RPMI7951 (cell line): ENCODE measurements at regions not wholly inside any gene's neighbourhood (a gene's known extent, or its start where the extent isn't known, plus 50 kb on each side); places are given as distances from the start of the nearest gene placed in this dataset.

ENCODE experiments used
- DNase-seq: peaks from one replicate; pipeline ENCODE4 v3.0.0-alpha.2; 2012; ENCODE audit warnings: low read depth

GRCh38 chr13:105063676-105064075 is 1471.8 kb downstream of the EFNB2 start:
- no peak for DNase-seq

DNA sequence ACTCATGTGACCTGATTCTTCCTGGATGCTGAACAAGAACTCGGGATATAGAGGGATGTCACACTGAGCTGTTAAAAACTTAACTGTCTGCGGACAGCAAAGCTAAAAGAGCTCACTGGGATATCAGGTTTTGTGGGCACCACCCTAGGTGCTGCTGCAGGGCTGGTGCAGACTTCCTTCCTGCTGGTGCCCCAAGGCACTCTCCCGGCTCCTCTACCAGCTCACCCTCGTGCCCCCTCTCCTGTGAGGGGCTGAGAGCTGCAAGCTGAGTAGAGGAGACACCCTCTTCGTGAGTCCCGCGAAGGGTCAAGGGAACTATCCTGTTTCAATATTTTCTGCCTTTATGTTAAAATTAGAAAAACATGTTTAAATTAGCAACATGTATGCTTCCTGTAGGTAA is 1475.7 kb downstream of the EFNB2 start:
- no peak for DNase-seq

DNA sequence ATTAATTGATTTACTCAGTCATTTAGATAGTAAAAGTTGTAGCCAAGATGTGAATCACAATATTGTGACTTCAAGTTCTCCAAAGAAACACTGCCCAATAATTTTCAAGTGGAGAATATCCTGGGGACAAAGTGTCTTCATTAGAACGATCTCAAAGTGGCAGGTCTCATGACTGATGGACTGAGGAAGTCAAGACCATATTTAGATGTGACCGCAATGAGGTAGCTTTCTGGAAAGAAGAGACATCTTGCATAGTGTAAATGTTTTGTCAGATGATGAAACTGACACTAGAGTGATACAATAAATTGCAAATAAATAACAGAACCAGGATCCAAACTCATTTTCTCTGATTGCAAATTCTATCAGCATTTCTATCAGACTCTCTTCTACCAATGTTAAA is 1476.9 kb downstream of the EFNB2 start:
- no peak for DNase-seq

- DNase-seq = no peak
These were observed 1482.8 kb downstream of the EFNB2 start for GRCh38 chr13:105052711-105053110.

GRCh38 chr13:105050686-105051085 is 1484.8 kb downstream of the EFNB2 start:
- DNase-seq = no peak

DNA sequence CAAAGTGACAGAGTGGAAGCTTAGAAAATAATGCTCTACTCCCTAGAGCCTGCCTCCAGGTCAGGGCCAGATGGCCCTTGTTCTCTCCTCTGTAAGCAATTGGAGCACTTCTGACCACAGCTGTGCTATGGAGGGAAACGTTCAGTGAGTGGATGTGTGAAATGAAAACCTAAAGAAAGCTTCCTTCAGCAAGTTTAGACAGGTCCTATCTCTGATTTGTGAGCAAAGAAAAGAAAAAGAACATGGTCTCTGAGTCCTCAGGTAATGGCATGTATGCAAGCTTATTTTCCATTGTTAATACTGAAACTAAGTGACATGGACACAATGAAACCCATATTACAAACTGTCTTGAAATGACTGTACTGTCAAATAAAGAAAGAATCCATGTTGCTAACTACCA is 1486.8 kb downstream of the EFNB2 start:
- no peak for DNase-seq

- no peak for DNase-seq
These were observed 1487.7 kb downstream of the EFNB2 start for GRCh38 chr13:105047676-105048295.

- DNase-seq = no peak
These were observed 1498.4 kb downstream of the EFNB2 start for GRCh38 chr13:105037110-105037509.

DNA sequence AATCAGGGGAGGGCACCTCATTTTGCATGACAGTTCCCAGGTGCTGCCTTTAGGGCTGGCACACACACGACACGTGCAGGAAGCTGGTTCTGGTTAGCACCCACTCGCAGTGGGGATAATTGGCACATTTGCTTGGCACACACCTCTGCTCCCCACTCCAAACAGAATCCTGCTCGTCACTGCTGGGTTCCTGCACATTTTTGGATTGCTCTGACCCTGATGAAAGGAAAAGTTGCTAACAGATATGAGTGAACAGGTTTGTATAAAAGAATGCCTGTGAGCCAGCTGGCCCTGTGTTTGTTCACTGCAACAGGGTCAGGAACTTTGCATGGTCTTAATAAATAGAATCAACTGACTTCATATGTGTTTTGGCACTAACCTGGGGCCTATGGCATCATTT is 1500.4 kb downstream of the EFNB2 start:
- no peak for DNase-seq

- no peak for DNase-seq
These were observed 1501.5 kb downstream of the EFNB2 start for GRCh38 chr13:105033999-105034398.

GRCh38 chr13:105031306-105031705 is 1504.2 kb downstream of the EFNB2 start:
- no peak for DNase-seq

GRCh38 chr13:105030851-105031250 is 1504.6 kb downstream of the EFNB2 start:
- no peak for DNase-seq

DNA sequence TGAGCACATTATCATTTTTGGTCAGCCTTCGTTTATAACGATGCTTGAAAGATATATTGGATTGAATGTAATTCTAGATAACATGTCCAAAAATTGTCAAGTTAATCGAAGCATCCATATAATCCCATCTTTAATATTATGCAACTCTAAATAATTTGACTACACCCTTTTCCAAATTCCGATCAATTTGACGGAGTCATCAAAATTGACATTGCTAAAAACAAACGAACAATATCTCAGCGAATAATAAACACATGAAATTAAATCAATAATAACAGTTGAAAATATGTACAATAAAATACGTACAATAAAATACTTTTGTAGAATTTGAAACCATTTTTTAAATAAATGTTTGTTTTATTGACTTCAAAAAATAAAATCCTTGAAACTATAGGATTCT is 1516.4 kb downstream of the EFNB2 start:
- DNase-seq = no peak

GRCh38 chr13:105016266-105016665 is 1519.2 kb downstream of the EFNB2 start:
- no peak for DNase-seq

GRCh38 chr13:105008604-105009003 is 1526.9 kb downstream of the EFNB2 start:
- no peak for DNase-seq

DNA sequence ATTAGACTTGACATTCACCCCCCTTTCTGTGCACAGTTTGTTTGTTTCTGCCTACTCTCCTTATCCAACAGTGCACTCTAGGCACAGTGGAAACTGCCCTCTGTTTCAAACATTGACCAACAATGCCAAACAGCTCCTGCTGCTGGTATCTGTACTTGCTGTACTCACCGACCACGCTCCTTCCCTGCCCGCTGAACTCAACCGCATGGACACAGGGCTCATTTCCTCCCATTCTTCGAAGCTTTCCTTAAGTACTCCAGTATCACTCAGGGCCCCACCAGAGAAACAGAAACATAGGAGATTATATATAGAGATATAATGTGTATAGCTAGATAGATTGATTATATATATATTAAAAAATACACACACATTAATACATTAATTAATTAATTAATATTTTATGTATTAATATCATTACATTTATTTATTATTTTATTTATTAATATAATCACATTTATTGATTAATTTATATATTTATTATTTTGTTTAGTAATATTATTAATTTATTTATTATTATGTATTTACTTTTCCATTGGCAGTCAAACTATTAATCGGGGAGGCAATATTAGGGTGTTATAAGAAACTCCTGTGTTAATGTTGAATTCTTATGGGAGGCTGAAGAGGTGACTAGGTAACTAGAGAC is 1528.2 kb downstream of the EFNB2 start:
- no peak for DNase-seq

DNA sequence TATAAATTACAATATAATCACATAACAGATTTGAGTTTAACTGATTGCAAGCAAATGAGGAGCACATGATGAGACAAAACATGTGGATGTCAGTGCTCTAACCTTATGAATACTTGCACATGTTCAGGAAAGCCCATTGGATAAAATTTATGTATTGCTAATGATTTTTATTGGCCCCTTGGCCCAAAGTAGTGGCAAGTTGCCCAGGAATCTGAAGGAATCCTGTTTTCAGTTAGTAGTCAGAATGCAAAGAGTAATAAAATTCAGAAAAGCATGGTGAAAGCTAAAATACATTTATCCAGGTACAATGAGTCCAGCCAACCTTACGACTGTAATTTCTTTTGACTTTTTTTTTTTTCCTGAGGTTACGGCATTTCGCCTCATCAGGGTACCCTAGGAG is 1539.4 kb downstream of the EFNB2 start:
- DNase-seq = no peak

- no peak for DNase-seq
These were observed 1541.8 kb downstream of the EFNB2 start for GRCh38 chr13:104993708-104994107.

- no peak for DNase-seq
These were observed 1547.8 kb downstream of the EFNB2 start for GRCh38 chr13:104987621-104988020.

DNA sequence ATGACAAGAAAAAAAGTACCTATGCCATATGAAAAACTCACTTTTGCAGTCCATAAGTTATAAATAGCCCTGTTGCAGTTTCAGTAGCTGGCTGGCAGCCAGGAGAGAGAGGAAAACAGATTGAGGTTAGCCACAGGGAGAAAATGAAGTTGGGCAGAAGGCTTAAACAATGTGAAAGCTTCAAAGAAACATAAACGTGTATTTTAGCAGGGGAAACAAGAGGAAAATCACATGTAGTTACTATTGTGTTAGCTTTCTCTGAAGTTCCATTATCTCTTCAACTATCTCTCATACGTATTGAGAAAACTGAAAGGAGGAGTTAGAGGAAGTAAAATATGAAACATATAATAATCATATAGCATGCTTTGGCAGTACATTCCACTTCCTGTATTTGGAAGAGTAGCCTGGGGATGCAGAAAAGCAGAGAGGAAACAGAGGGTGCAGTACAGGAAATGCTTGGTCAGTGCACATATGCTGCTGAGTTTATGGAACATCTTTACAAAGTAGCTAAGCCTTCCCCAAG is 1551.1 kb downstream of the EFNB2 start:
- DNase-seq = peak; percentile 5

- no peak for DNase-seq
These were observed 1551.9 kb downstream of the EFNB2 start for GRCh38 chr13:104983601-104984000.

DNA sequence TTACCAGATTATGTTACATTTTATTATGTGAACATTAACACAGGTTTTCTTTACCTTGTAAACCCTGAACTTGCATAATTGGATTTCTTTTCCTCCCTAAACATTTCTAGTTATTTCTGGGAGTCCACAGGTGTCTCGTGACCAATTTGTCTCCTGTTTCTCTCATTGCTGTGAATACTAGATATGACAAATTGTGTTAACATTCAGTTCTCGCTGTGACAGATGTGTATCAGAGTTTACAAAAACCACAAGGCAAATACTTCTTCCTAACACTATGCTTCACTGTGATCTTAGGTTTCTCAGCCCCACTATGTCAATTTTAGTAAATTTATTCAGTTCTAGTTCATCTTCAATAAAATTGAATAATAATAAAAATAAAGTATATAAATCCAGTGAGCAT is 1554.9 kb downstream of the EFNB2 start:
- DNase-seq = no peak

- no peak for DNase-seq
These were observed 1556.0 kb downstream of the EFNB2 start for GRCh38 chr13:104979281-104980030.
